NCI-H1105 (cell line): ENCODE measurements at regions not wholly inside any gene's neighbourhood (a gene's known extent, or its start where the extent isn't known, plus 50 kb on each side); places are given as distances from the start of the nearest gene placed in this dataset.
"Not testable (repeated sequence)": the region's sequence is repeated elsewhere in the genome, so short reads cannot be mapped to it uniquely, and the experiment has no call there.

Experiments used
- DNase-seq: peaks from one replicate; lab custom pipeline; 2025; lab: John Stamatoyannopoulos, UW

DNA sequence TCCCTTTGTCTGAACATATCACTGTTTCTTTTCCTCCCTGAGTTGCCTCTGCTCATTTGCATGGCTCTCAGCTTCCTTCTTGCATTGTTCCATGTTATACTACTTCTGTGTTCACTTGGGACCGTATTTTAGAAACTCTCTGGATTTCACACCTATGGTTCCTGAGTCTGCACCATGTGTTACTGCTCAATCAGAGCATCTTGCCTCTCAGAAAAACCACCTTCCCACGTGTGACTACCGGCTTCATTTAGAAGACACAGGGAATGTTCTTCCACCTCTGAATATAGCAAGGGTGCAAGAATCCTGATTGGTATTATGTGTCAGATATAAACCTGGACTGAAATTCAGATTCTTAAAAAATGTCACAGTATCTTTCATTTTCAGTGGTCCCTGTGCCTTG is 731.2 kb downstream of the TDRD15 start:
- no peak for DNase-seq

DNA sequence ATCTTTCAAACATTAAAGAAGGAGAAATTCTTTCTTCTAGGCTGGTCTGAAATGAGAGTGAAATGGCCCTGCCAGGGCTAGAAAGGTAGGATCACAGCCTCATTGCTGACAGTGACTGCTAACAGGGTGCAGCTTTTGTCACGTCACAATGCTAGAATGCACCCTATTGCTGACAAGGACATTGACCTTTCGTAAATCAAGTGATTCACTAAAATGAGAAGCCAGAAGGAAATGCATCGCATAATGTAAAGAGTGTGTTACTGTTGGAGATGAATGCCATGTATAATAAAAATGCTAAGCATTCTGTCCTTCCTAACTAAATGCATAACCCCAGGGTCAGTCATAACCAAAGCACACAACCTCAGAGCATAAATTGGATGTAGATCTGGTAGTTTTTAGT is 732.9 kb downstream of the TDRD15 start:
- no peak for DNase-seq

DNA sequence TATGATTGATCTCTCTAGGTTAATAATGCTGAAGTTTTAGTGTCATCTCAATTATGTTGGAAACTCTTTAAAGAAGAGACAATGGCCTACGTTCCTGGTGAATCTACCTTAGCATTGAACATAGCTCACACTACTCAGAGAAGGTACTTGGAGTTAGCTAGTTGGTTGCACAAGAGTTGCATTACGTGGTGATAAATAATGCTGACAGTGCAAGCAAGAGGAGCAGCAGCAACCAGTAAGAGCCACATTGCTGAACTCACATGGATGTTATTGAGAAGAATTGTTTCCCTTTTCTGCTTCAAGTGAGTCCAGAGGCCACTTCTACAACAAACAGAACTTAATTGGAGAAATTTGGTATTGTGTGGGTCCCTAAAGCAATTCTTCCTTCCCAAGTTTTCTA is 737.1 kb downstream of the TDRD15 start:
- DNase-seq, result no peak

DNA sequence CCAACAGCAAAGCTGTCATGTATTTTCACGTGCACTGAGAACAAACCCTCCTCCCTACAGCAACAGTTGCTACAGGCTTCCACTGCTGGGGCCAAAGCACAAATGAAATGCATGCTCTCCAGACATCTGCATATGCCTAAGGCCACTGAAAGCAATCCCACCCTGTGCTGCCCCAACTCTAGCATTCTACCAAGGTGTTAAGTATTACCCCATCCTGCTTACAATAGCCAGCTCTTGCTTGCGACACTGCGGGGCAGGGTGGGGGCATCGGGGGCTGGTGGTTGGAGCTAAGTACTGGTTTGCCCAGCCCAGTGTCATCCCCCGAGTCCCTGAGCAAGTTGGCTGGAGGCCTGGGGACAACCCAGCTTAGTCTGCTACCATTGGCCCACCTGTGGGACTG is 742.5 kb downstream of the TDRD15 start:
- no peak for DNase-seq

DNA sequence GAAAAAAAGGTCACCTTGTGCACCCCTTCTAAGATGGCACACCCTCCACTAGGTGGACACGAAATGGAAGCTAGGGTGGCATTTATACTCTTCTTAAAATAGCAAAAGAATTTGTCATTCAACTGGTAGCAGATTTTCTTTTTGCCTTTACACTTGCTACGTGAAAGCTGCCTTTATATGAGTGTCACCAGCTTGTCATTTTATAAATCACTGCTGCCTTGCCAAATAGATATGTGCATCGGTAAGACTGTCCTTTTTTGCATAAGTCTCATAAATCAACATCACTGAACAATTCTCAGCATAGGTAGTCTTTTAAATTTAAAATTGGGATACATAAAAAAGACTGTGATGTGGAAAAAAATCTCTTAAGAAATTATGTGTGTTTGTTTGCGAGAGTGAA is 764.1 kb downstream of the TDRD15 start:
- no peak for DNase-seq

DNA sequence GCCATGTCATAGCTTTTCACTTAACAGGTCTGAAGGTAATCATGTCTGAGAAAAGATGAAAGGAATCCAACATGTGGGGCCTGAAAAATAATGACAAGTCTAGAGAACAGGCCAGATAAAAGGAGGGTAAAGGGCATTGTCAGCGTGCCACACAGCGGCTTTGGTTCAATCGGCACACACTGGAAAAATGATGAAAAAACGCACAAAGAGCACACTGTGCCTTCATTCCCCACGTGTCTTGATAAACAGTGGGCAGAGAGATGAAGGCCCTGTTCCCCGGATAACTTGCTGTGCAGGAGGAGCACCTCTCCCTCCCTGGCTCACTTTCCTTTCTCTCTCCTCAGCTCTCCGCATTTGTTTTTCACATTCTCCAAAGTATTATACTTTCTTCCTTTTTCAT is 766.3 kb downstream of the TDRD15 start:
- DNase-seq, result no peak

DNA sequence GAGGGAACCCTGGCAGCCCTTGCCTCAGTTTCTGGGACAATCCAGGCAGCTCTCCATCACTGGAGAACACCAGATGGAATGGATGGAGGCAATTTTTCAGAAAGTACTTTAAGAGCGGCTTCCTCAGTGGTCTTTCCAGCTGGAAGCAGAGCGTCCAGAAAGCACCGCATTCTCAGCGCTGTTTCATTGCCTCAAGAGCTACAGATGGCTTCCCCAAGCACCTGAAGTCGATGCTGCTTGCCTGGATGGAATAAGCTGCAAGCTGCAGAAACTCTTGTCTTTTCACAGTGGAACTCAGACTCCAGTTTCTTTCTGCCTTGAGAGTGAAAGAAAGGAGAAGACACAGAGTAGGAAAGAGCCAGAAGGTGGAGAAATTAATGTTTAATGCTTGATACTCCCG is 766.9 kb downstream of the TDRD15 start:
- no peak for DNase-seq

DNA sequence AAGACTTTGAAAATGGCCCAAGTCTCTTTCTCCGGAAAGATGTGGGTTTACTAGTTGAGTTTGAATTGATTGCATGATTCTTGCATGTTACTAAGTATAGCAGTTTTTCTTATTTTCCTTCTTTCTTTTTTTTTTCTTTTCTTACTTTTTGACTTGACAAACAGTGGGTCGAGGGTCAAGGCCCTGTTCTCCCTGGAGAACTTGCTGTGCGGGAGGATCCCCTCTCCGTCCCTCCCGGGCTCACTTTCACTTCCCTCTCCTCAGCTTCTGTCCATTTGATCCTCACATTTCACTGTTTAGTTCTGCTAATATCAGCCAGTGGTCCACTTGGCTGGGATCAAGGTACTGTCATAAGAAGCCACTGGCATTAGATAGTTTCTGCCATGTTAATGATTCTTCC is 767.4 kb downstream of the TDRD15 start:
- DNase-seq, result no peak

DNA sequence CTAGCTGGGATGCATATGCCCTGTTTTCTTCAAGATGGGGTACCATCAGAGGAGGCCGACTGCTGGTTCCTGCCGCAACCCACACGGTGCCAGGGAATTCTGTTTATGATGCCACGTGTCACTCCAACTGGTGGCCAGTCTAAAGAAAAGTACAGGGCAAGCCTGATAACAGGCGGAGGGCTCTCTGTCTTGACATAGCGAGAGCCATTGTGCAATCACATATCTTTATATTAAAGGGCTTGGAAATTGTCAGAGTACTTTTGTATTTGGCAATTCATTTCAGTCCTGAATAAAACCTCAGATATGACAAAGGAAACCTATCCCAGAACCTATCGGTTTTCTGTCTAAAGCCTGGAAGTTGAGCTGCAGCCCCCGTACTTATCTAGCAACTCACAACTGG is 768.4 kb downstream of the TDRD15 start:
- DNase-seq, result no peak

DNA sequence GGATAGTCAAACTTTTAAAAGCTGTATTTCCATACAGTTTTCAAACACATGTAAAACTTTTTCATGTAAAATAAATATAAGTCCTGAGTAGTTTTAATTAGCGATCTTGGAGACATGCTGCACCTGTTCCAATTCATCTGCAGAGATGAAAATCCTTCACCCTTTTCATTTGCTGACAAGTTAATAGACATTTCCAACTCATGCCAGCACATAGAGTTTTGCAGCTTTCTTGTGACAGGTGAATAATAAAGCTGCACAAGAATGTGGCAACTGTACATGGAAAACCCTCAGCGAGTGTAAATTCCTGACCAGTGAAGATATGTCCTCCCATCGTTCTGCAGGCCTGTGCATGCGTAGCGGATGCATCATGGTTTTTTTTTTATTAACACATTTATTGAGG is 771.4 kb downstream of the TDRD15 start:
- DNase-seq, result no peak

DNA sequence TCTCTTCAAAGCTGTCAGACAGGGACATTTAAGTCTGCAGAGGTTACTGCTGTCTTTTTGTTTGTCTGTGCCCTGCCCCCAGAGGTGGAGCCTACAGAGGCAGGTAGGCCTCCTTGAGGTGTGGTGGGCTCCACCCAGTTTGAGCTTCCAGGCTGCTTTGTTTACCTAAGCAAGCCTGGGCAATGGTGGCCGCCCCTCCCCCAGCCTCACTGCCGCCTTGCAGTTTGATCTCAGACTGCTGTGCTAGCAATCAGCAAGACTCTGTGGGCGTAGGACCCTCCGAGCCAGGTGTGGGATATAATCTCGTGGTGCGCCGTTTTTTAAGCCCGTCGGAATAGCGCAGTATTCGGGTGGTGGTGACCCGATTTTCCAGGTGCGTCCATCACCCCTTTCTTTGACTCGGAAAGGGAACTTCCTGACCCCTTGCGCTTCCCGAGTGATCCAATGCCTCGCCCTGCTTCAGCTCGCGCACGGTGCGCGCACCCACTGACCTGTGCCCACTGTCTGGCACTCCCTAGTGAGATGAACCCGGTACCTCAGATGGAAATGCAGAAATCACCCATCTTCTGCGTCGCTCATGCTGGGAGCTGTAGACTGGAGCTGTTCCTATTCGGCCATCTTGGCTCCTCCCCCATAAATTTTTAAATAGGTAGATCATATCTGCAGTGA is 785.1 kb downstream of the TDRD15 start:
- not testable (repeated sequence) for DNase-seq

DNA sequence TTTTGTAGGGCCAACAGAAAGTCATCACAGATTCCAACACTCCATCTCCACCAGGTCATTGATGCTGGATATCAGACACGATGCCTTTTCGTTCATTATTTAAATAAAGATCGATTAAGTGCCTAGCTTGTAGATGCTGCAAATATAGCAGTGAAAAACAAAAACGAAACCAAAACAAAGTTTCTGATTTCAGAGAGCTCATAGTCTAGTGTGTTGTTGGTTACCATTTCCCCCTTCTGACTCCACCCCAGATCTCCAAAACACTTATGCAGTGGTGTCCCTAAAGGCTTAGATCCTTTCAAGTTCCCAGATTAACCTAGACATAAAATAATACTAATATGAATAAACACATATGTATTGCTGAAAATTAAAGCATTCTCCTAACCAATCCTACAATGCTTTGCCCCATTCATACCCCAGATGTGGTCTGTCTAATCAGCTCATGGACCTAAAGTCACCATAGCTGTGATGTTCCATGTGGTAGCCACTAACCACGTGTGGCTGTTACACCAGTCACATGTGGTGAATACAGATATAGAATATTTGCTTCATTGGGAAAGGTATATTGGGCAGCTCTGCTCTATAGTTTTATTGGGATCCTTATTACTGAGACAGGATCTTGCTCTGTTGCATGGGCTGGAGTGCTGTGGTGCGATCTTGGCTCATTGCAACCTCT is 787.2 kb downstream of the TDRD15 start:
- no peak for DNase-seq

DNA sequence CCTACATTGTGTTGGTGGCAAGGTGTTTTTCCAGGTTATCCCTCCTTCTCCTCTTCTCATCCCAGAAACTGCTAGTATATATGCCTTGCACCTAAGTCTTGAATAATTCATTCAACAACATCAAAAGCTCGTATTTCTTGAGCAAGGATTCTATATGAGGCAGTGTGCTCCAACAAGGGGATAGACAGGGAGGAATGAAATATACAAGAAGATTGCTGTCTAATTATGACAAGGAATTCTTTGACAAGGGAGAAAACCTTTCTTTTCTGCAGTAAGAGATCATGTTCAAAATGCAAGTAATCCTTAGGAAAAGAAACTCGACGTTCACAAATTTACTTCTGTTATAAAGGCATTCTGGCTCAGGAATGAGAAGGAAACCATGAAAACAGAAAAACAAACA is 788.6 kb downstream of the TDRD15 start:
- no peak for DNase-seq

DNA sequence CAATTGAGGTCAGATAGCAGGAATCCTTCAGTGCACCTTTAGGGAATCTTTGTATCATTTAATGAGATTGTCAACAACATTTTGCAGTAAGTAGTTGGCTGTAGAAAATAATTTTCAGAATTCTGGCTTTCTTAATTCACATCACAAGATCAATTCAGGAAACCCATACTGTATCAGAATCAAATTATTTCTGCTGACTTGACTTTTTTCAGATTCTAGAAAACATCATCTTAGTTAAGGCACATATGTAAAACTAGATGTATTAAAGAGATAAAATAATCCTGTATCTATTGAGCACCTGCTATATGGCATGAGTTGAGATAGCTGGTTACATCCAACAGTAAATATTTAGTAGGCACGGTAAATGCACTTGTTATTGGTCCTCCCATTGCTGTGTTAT is 791.4 kb downstream of the TDRD15 start:
- no peak for DNase-seq

DNA sequence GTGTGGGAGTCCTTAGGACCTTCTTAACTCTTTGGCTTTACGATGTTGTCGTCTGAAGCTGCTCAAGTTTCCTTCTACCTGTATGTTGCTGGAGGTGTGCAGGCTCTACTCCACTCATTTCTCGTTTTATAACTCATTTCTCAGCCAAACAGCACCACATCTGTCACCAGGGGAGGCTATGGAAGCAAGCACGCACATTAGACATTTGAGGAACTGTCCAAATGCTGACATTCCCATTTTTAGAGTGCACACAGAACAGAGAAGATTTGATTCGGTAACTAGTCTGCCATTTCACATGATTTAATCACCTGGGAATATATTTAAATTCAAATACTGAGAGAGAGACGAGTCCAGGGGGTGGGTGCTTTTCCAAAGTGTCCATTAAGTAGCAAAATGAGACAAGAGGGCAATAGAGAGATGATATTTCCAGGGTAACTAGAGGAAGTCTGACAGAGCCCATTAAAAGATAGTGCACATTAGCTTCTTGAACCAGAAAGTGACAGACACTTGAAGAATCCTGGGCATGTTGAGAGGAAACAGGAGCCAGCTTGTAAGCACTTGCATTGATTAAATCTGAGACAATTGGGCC is 793.3 kb downstream of the TDRD15 start:
- DNase-seq, result no peak

DNA sequence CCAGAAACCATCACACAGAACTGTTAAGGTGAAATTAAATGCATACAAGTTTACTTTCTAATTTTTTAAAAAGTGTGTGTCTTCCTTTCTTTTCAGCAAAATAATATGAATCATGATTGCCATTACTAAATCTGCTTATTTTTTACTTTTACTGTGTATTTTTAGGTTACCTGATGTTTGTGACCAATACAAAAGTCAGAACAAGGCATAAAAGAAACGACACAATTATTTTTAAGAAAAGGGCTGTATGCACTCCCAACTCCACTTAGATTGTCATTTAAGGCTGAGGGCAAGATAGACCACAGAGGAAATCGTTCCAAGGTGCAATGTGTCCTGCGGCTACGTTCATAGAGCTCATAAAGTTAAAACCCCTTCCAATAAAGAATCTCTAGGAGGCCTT is 797.0 kb downstream of the TDRD15 start:
- no peak for DNase-seq

DNA sequence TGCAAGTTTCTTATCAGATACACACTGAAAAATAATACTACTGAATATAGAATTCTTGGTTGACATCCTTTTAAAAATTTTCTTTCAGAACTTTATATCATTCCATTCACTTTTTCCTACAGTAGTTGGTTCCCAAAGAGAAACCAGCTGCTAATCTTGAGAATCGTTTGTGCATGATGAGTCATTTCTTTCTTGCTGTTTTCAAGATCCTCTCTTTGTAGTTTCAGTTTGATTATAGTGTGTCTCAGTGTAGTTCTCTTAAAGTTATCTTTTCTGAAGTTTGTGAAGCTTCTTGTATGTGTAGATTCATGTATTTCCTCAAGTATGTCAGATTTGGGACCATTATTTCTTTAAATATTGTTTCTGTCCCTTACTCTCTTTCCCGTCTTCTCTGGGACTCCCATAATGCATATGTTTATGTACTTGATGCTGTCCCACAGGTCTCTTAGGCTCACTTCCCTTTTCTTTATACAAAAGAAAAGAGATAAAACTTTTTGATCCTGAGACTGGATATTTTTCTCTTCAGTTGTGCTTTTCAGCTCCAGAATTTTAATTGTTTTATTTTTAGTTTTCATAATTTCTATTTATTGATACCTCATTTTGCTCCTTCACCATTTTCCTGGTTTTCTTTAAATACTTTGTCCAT is 801.0 kb downstream of the TDRD15 start:
- DNase-seq, result no peak

DNA sequence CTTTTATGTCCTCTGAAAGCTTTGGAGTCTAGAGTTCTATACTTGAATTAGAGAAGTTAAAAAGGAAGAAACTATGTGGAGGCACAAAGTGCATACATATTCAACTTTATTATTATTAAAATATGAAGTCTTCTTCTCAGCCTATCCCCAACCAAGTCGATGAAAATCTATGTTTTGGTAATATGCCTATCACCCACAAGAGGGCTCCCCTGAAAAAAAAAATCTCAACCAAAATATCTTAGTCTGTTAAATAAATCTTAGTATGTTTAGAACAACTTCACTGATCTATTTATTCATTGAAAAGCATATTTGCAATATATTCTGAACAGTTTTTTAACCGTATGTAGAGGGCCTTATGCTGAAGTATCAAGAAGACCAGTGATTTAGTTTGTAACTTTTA is 804.5 kb downstream of the TDRD15 start:
- no peak for DNase-seq

DNA sequence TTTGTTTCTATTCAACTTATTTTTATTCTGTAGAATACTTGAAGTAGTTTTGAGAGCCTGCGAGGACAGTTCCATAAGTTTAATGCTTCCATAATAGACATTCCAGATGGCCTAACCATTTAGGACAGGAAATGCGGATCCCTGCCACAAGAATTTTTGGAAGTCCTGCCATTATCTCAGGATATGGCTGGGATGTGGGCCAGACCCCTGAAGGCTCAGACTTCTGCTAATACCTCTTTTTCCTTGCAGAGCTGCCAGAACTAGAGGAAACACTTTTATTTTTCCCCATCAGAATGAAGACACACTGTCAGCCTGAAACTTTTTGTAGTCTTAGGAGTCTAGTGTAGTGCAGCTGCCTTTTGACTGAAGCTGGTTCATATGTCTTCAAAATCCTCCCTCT is 806.5 kb downstream of the TDRD15 start:
- DNase-seq, result no peak

DNA sequence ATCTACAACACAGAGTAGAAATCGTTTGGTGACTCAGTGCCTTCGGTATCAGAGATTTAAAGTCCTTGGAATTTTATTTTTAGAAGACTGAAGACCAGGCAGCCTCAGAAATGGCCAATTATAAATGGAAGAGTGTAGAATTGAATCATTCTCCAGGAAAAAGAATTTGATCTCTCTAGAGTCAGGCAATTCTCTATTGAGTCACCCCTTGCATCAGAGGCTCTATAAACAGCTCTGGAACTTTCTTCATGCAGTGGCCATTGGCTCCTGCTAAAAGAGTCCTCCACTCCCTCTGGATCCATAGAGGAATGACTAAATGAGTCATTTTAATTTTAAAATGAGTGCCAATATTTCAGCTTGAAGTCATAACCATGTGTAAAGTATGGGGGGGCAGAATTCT is 816.2 kb downstream of the TDRD15 start:
- DNase-seq, result no peak

DNA sequence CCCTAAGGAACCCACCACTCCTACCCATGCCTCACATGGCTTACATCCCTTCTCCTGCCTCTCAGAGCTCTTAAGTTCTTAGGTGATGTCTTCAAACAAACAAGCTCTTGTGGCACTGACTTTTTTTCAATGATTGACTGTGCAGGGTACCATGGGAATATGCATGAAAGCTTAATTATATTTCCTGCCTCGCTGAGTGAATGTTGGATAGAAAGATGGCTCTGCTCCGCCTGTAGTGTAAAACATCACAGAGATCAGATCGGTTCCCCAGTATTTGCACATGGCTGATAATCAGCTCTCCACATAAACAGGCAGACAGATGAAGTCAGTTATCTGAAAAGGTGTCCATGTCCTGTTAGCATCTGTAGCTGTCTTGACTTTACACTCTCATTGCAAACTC is 820.8 kb downstream of the TDRD15 start:
- no peak for DNase-seq

DNA sequence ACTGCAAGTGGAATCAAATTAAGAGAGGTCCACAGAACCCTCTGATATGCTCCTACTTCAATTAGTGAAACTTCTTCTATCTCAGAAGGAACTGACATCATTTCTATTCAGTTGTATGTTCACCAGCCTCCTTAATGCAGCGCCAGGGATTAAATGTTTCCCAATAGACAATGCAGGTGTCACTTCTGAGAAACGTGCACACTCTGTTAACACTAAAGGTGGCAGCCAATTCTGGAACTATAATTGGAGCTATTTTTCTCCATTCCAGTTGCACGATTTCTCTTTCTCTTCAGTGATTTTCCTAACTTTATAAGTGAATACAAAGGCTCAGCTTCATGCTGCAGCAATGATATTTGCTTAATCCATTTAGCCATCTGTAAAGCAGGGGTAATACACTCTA is 821.9 kb downstream of the TDRD15 start:
- DNase-seq, result no peak

DNA sequence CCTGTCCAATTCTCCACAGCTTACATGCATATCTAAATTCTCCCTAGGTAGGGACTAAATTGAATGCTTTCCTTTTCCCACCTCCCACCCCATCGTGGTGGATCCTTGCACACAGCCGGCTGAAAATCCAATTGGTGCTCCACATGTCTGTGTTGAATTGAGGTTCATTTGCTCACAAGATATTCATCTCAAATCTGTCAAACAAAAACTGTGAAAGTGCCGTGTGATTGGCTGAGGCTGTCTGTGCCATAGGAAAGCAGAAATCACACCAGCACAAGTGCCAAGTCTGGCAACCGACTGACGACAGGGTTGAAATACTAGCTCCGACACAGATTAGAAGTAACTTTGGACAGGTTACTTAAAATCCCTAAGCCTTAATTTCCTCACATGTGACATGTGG is 823.3 kb downstream of the TDRD15 start:
- no peak for DNase-seq
